ENCODE measurements at regions not wholly inside any gene's neighbourhood (a gene's known extent, or its start where the extent isn't known, plus 50 kb on each side); places are given as distances from the start of the nearest gene placed in this dataset.

- no TSS peak for BruUV-seq (replicated peaks)
- CTCF ChIA-PET: no interaction called here
- intact Hi-C loops (cut with micrococcal nuclease): no loop called here
Observed at GRCh38 chr6:1244278-1244677, 67.6 kb upstream of the FOXQ1 start.

GRCh38 chr6:1242446-1242845, 69.5 kb upstream of the FOXQ1 start:
- no peaks in the 10 kb centered on the region for H3K9me3 ChIP-seq (ENCODE audit: control insufficient read depth in 1 of 2, insufficient read depth in 1 of 2, low read depth in 1 of 2, low read length in 2 of 2)
- ATAC-seq (no peak), DNase-seq (ENCODE audit: low read depth, low spot score) (no peak)
- no peaks in the 10 kb centered on the region for H3K79me2 ChIP-seq (ENCODE audit: insufficient read depth, low read length)
- no peak overlapping the region for H3K27ac ChIP-seq (ENCODE audit: low read depth, low read length)
- no peak overlapping the region for H3K4me3 ChIP-seq (replicated peaks in 1 of 2; ENCODE audit: low read depth in 1 of 2, low read length in 2 of 2)
- no peak overlapping the region for H2AFZ ChIP-seq (ENCODE audit: low read depth, low read length, poor library complexity, severe bottlenecking)
- H3K9ac ChIP-seq (ENCODE audit: low read length): no peak overlapping the region
- intact Hi-C loops (cut with micrococcal nuclease): no loop called here
- TF ChIP-seq REST (IDR thresholded peaks at IDR 0.05; ENCODE audit: low read depth): no peak
- TF ChIP-seq YY1 (IDR thresholded peaks at IDR 0.05; ENCODE audit: extremely low read depth, insufficient replicate concordance, low read depth, low read length): no peak
- TF ChIP-seq SP1 (IDR thresholded peaks at IDR 0.05; ENCODE audit: low read depth): no peak
- TF ChIP-seq EZH2phosphoT487 (IDR thresholded peaks at IDR 0.05; ENCODE audit: borderline replicate concordance): no peak
- ChIA-PET POLR2A (no interaction called here), RAD21 (ENCODE audit: low non-redundant PET in 1 of 2, low total read pairs in 2 of 2, uncharacterized antibody in 2 of 2, unreplicated experiment in 2 of 2) (no interaction called here), CTCF (no interaction called here)
- H3K27me3 ChIP-seq (ENCODE audit: insufficient read depth, low read length): no peaks in the 10 kb centered on the region; the same call in 1 of the 2 replicates
- no peaks in the 10 kb centered on the region for H4K20me1 ChIP-seq (ENCODE audit: insufficient read depth)
- BruUV-seq (replicated peaks): no TSS peak
- no peaks in the 10 kb centered on the region for H3K4me1 ChIP-seq (ENCODE audit: control insufficient read depth in 1 of 2, insufficient read depth in 2 of 2, low read length in 2 of 2)
- H3K9me2 ChIP-seq (ENCODE audit: insufficient read depth): no peaks in the 10 kb centered on the region
- H3K36me3 ChIP-seq (ENCODE audit: control insufficient read depth in 1 of 2, insufficient read depth in 2 of 2, low read length in 2 of 2): no peaks in the 10 kb centered on the region
- H3K4me2 ChIP-seq (ENCODE audit: low read length): no peak overlapping the region

More at GRCh38 chr6:1244278-1244677, 67.6 kb upstream of the FOXQ1 start:
- no peak overlapping the region for H3K4me2 ChIP-seq (ENCODE audit: low read length)
- ATAC-seq (no peak), DNase-seq (ENCODE audit: low read depth, low spot score) (no peak)
- H3K4me1 ChIP-seq (ENCODE audit: control insufficient read depth in 1 of 2, insufficient read depth in 2 of 2, low read length in 2 of 2): no peaks in the 10 kb centered on the region
- H3K4me3 ChIP-seq (replicated peaks in 1 of 2; ENCODE audit: low read depth in 1 of 2, low read length in 2 of 2): no peak overlapping the region
- no peaks in the 10 kb centered on the region for H3K9me2 ChIP-seq (ENCODE audit: insufficient read depth)
- H3K79me2 ChIP-seq (ENCODE audit: insufficient read depth, low read length): no peaks in the 10 kb centered on the region
- H3K9ac ChIP-seq (ENCODE audit: low read length): no peak overlapping the region
- H3K9me3 ChIP-seq (ENCODE audit: control insufficient read depth in 1 of 2, insufficient read depth in 1 of 2, low read depth in 1 of 2, low read length in 2 of 2): no peaks in the 10 kb centered on the region
- no peak for TF ChIP-seq JUND (IDR thresholded peaks at IDR 0.05)
- TF ChIP-seq ZBTB33 (IDR thresholded peaks at IDR 0.05; ENCODE audit: extremely low read depth, insufficient replicate concordance, low read length): no peak
- no peak for TF ChIP-seq ZNF274 (IDR thresholded peaks at IDR 0.05; ENCODE audit: low read depth, low read length)
- TF ChIP-seq RAD21 (IDR thresholded peaks at IDR 0.05; ENCODE audit: low read depth): no peak
- TF ChIP-seq EZH2 (IDR thresholded peaks at IDR 0.05): no peak
- no peak for TF ChIP-seq ELF1 (IDR thresholded peaks at IDR 0.05; ENCODE audit: borderline replicate concordance, low read depth)
- TF ChIP-seq SRF (IDR thresholded peaks at IDR 0.05; ENCODE audit: low read depth): no peak
- TF ChIP-seq POLR2AphosphoS5 (IDR thresholded peaks at IDR 0.05; ENCODE audit: low read depth, low read length): no peak
- no peak for TF ChIP-seq CBX3 (IDR thresholded peaks at IDR 0.05; ENCODE audit: low read depth)
- TF ChIP-seq POLR2A (IDR thresholded peaks at IDR 0.05; ENCODE audit: borderline replicate concordance, extremely low read depth, insufficient read depth, insufficient read length): no peak
- POLR2A ChIA-PET: no interaction called here
- no peaks in the 10 kb centered on the region for H4K20me1 ChIP-seq (ENCODE audit: insufficient read depth)
- no peak overlapping the region for H3K27ac ChIP-seq (ENCODE audit: low read depth, low read length)
- no peak overlapping the region for H2AFZ ChIP-seq (ENCODE audit: low read depth, low read length, poor library complexity, severe bottlenecking)
- RAD21 ChIA-PET (ENCODE audit: low non-redundant PET in 1 of 2, low total read pairs in 2 of 2, uncharacterized antibody in 2 of 2, unreplicated experiment in 2 of 2): no interaction called here
- H3K36me3 ChIP-seq (ENCODE audit: control insufficient read depth in 1 of 2, insufficient read depth in 2 of 2, low read length in 2 of 2): no peaks in the 10 kb centered on the region
- H3K27me3 ChIP-seq (ENCODE audit: insufficient read depth, low read length): no peaks in the 10 kb centered on the region
